ENCODE measurements at regions not wholly inside any gene's neighbourhood (a gene's known extent, or its start where the extent isn't known, plus 50 kb on each side); places are given as distances from the start of the nearest gene placed in this dataset.

GRCh38 chr16:79658301-79659033 lies 57.9 kb upstream of the MAF start:
- DNase-seq (ENCODE audit: low read depth in 3 of 3): no peak

DNA sequence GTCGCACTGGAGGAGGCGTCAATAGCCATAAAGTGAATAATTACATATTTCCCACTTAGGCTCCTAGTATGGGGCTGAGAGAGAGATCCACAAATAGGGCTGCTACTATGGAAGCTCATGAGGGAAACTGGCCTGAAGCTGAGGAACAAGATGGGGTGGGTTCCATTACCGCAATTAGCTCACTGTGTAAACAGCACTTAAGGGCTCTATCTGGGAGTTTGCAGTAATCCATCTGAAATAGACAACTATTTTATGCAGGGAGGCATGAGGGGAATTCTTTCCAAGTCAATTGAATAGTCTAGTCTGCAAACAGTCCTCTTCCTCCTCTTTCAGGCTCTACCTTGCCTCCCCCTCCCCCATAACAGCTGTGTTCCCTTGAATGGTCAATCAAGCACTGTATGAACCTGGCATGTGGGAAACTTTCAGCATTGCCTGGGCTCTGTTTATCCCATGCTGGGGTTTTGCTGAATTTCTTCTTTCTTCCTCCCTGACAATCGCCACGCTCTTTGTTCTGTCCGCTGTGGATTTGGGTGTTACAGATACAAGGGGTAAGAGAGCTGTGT lies 56.1 kb upstream of the MAF start:
- DNase-seq (ENCODE audit: low read depth in 3 of 3): no peak

DNA sequence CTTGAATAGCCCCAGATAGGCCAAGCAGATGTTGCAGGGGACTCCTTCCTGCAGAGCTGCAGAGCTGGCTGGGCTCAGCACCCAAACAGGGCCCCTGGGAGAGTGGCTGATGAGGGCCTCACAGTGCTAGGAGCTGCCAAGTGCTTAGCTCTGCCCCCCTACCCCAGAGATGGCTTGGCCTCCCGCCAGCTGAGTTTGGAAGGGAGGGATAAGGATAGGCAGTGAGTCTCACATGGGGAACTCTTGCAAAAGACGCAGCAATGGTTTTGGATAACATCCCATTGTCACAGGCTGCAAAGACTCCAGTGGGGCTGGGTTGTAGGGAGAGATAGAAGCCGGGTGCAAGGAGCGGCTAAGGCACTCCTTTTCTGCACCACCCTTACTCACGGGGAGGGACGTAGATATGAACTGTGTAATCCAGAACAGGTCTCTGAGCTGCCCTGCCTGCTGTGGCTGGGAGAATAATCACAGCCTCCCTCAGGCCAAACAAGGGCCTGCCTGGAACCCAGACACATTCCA lies 52.9 kb upstream of the MAF start:
- no peak for DNase-seq (ENCODE audit: low read depth in 3 of 3)

DNA sequence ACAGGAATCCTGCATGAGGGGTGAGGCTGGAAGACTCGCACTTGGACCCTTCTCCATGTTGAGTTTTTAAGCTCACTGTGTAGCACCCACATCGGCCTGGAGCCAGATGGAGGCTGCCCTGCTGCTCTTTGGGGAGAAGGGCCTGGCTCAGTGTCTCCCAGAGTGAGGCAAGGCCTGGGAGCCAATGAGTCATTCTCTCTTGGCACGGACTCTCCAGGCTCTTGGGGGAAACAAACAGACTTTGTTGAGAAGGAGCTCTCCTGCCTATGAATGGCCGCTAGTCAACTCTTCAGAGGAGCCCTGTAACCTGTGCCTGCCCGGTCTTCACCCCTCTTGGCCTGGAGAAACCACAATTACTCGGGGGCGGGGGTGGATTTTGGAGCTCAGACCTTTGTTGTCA lies 50.8 kb upstream of the MAF start:
- no peak for DNase-seq (ENCODE audit: low read depth in 3 of 3)

All from stimulated activated CD4-positive, alpha-beta T cell treated with anti-CD3 and anti-CD28 coated beads, TNF-alpha, amount 100 ng/mL, for 48 hours (primary cell).